PFSK-1 (cell line): ENCODE measurements at regions not wholly inside any gene's neighbourhood (a gene's known extent, or its start where the extent isn't known, plus 50 kb on each side); places are given as distances from the start of the nearest gene placed in this dataset.

Experiments used
- POLR2AphosphoS5 ChIP-seq: IDR thresholded peaks from 2 replicates; pipeline ENCODE4 v1.6.1; 2012; ENCODE audit warnings: low read depth, mild to moderate bottlenecking, control low read depth, low read length, moderate library complexity
- REST ChIP-seq, 2 experiments: IDR thresholded peaks; 2 replicates each; pipeline versions ENCODE4 v1.6.1 to v1.8.0; 2011 to 2012; ENCODE audit warnings: low read depth in 2 of 2, low read length in 2 of 2, control low read depth in 1 of 2, inconsistent platforms in 1 of 2, mild to moderate bottlenecking in 1 of 2, moderate library complexity in 1 of 2; ENCODE audit not compliant: insufficient read depth in 1 of 2
- TAF1 ChIP-seq: IDR thresholded peaks from 2 replicates; pipeline ENCODE4 v1.6.1; 2012; ENCODE audit warnings: low read length, control low read depth, borderline replicate concordance; ENCODE audit not compliant: insufficient read depth

GRCh38 chrX:68942104-68942503 lies 113.3 kb downstream of the EFNB1 start:
- TF ChIP-seq POLR2AphosphoS5 = no peak
- no peak for TF ChIP-seq TAF1
- TF ChIP-seq REST (IDR thresholded peaks at IDR 0.05; ENCODE audit: insufficient read depth in 1 of 2, low read depth in 2 of 2, low read length in 2 of 2) = no peak
